ENCODE measurements at regions not wholly inside any gene's neighbourhood (a gene's known extent, or its start where the extent isn't known, plus 50 kb on each side); places are given as distances from the start of the nearest gene placed in this dataset.

DNA sequence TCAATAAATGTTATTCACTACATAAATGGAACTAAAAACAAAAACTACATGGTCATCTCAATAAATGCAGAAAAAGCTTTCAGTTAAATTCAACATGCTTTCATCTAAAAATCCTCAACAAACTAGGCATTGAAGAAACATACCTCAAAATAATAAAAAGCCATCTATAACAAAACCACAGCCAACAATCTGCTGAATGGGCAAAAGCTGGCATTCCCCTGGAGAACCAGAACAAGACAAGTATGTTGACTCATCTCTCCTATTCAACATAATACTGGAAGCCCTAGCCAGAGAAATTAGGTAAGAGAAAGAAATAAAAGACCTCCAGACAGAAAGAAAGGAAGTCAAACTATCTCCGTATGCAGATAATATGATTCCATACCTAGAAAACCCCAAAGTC is 759.9 kb downstream of the EPHA3 start:
- TF ChIP-seq, protein P1, sequence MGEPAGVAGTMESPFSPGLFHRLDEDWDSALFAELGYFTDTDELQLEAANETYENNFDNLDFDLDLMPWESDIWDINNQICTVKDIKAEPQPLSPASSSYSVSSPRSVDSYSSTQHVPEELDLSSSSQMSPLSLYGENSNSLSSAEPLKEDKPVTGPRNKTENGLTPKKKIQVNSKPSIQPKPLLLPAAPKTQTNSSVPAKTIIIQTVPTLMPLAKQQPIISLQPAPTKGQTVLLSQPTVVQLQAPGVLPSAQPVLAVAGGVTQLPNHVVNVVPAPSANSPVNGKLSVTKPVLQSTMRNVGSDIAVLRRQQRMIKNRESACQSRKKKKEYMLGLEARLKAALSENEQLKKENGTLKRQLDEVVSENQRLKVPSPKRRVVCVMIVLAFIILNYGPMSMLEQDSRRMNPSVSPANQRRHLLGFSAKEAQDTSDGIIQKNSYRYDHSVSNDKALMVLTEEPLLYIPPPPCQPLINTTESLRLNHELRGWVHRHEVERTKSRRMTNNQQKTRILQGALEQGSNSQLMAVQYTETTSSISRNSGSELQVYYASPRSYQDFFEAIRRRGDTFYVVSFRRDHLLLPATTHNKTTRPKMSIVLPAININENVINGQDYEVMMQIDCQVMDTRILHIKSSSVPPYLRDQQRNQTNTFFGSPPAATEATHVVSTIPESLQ (CRISPR knock-in tag; conservative IDR thresholded peaks at IDR 0.05): no peak
- TF ChIP-seq BCL6 (CRISPR knock-in tag; IDR thresholded peaks at IDR 0.05) (no peak), MTF1 (CRISPR knock-in tag; IDR thresholded peaks at IDR 0.05) (no peak), MAFK (conservative IDR thresholded peaks at IDR 0.05 in 1 of 2, IDR thresholded peaks at IDR 0.05 in 1 of 2; ENCODE audit: low read length in 2 of 2) (peak; percentile 44 to 75; a peak in 3 of 4 replicates), SP2 (CRISPR knock-in tag; IDR thresholded peaks at IDR 0.05) (no peak), MAFF (IDR thresholded peaks at IDR 0.05; ENCODE audit: low read depth, low read length) (peak; percentile 63)
- TF ChIP-seq, protein P2, sequence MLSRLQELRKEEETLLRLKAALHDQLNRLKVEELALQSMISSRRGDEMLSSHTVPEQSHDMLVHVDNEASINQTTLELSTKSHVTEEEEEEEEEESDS (CRISPR knock-in tag; IDR thresholded peaks at IDR 0.05; ENCODE audit: borderline replicate concordance): no peak
- TF ChIP-seq, protein P3, sequence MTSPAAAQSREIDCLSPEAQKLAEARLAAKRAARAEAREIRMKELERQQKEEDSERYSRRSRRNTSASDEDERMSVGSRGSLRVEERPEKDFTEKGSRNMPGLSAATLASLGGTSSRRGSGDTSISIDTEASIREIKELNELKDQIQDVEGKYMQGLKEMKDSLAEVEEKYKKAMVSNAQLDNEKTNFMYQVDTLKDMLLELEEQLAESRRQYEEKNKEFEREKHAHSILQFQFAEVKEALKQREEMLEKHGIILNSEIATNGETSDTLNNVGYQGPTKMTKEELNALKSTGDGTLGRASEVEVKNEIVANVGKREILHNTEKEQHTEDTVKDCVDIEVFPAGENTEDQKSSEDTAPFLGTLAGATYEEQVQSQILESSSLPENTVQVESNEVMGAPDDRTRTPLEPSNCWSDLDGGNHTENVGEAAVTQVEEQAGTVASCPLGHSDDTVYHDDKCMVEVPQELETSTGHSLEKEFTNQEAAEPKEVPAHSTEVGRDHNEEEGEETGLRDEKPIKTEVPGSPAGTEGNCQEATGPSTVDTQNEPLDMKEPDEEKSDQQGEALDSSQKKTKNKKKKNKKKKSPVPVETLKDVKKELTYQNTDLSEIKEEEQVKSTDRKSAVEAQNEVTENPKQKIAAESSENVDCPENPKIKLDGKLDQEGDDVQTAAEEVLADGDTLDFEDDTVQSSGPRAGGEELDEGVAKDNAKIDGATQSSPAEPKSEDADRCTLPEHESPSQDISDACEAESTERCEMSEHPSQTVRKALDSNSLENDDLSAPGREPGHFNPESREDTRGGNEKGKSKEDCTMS (CRISPR knock-in tag; conservative IDR thresholded peaks at IDR 0.05): no peak
- TF ChIP-seq, protein P4, sequence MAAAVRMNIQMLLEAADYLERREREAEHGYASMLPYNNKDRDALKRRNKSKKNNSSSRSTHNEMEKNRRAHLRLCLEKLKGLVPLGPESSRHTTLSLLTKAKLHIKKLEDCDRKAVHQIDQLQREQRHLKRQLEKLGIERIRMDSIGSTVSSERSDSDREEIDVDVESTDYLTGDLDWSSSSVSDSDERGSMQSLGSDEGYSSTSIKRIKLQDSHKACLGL (CRISPR knock-in tag; IDR thresholded peaks at IDR 0.05): no peak
- no peaks in the 10 kb centered on the region for H4K20me1 ChIP-seq (ENCODE audit: insufficient read depth, low read length)
- no TSS peak for BruUV-seq (replicated peaks)
- H3K9me3 ChIP-seq (ENCODE audit: low read length): no peaks in the 10 kb centered on the region
- H3K4me3 ChIP-seq (replicated peaks in 1 of 3; ENCODE audit: insufficient read depth in 1 of 3, low read depth in 2 of 3, low read length in 3 of 3): no peak overlapping the region
- no peak overlapping the region for H3K9ac ChIP-seq (ENCODE audit: insufficient read depth, low read depth, low read length)
- DNase-seq (ENCODE audit: low spot score) (no peak), ATAC-seq (no peak), FAIRE-seq (no peak)
- no peak overlapping the region for H2AFZ ChIP-seq (ENCODE audit: low read length)
- H3K36me3 ChIP-seq (replicated peaks in 1 of 2; ENCODE audit: control insufficient read depth in 1 of 2, insufficient read depth in 2 of 2, low read length in 2 of 2): no peaks in the 10 kb centered on the region
- in situ Hi-C loops (cut with HindIII; ENCODE audit: extremely low pct_ligation_motif_present, low pct_unique_long_range_greater_than_20kb): loop anchor here (25.0 kb wide), 1 partner anchor 1655 kb away; no protein-coding TSS in a partner anchor
- CTCF ChIA-PET (ENCODE audit: low intra/inter-chr PET ratio, low total read pairs): no interaction called here
- 0% methylated on average over 1 of the region's 1 CpG for WGBS (ENCODE audit: low lambda C conversion rate)
- H3K27ac ChIP-seq (ENCODE audit: extremely low read length, insufficient read depth, low read length): no peak overlapping the region
- intact Hi-C loops (cut with micrococcal nuclease; ENCODE audit: unreplicated experiment): no loop called here
- POLR2A ChIA-PET: no interaction called here
- no peaks in the 10 kb centered on the region for H3K4me1 ChIP-seq (ENCODE audit: insufficient read depth, low read length)
- no peaks in the 10 kb centered on the region for H3K79me2 ChIP-seq (ENCODE audit: insufficient read depth, low read length)
- H3K4me2 ChIP-seq (ENCODE audit: low read depth, low read length): no peak overlapping the region
- no peaks in the 10 kb centered on the region for H3K27me3 ChIP-seq (ENCODE audit: control insufficient read depth in 1 of 2, insufficient read depth in 2 of 2, low read length in 2 of 2)

Data from HepG2 (cell line).